Fibroblast of lung (primary cell): ENCODE measurements at regions not wholly inside any gene's neighbourhood (a gene's known extent, or its start where the extent isn't known, plus 50 kb on each side); places are given as distances from the start of the nearest gene placed in this dataset.

ENCODE experiments used
- DNase-seq, 2 donors: peaks; one replicate each; pipeline versions ENCODE4 v3.0.0 to v3.0.0-alpha.2; 2010; ENCODE audit warnings: low read depth in 2 of 2
- H2AFZ ChIP-seq: 2 replicates; pipeline ENCODE4 v1.5.1; 2012; ENCODE audit warnings: low read length, control low read depth, inconsistent platforms
- H3K27ac ChIP-seq: 2 replicates; pipeline ENCODE4 v1.5.1; 2011; ENCODE audit warnings: low read length, control low read depth; ENCODE audit not compliant: insufficient read depth
- H3K27me3 ChIP-seq: 2 replicates; pipeline ENCODE4 v1.5.1; 2011; ENCODE audit warnings: mild to moderate bottlenecking, low read length; ENCODE audit not compliant: control insufficient read depth, insufficient read depth
- H3K36me3 ChIP-seq: 2 replicates; pipeline ENCODE4 v1.5.1; 2011; ENCODE audit warnings: low read length; ENCODE audit not compliant: control insufficient read depth, insufficient read depth
- H3K4me1 ChIP-seq: 2 replicates; pipeline ENCODE4 v1.5.1; 2011; ENCODE audit warnings: low read length; ENCODE audit not compliant: control insufficient read depth, insufficient read depth; ENCODE audit errors: extremely low read depth
- H3K4me2 ChIP-seq: 2 replicates; pipeline ENCODE4 v1.5.1; 2011; ENCODE audit warnings: low read length, control low read depth; ENCODE audit not compliant: insufficient read depth; ENCODE audit errors: extremely low read depth
- H3K4me3 ChIP-seq, 4 experiments: fragments of 200-600 bp in 1 of 4; sonication (generic) in 1 of 4; replicated peaks in 1 of 4; 2 replicates each; pipeline ENCODE4 v1.5.1; 2011 to 2016; ENCODE audit warnings: low read length in 4 of 4, low read depth in 3 of 4, mild to moderate bottlenecking in 3 of 4, control low read depth in 2 of 4, inconsistent platforms in 1 of 4, mixed read lengths in 1 of 4; ENCODE audit not compliant: insufficient read depth in 1 of 4; ENCODE audit errors: control extremely low read depth in 1 of 4
- H3K79me2 ChIP-seq: 2 replicates; pipeline ENCODE4 v1.5.1; 2012; ENCODE audit warnings: mild to moderate bottlenecking, low read length, inconsistent platforms; ENCODE audit not compliant: control insufficient read depth, insufficient read depth
- H3K9ac ChIP-seq: 2 replicates; pipeline ENCODE4 v1.5.1; 2011; ENCODE audit warnings: mild to moderate bottlenecking, low read length, control low read depth; ENCODE audit not compliant: insufficient read depth
- H3K9me3 ChIP-seq: 2 replicates; pipeline ENCODE4 v1.5.1; 2012; ENCODE audit warnings: low read depth, low read length; ENCODE audit not compliant: control insufficient read depth, insufficient read depth
- H4K20me1 ChIP-seq: 2 replicates; pipeline ENCODE4 v1.5.1; 2011; ENCODE audit warnings: low read length; ENCODE audit not compliant: control insufficient read depth, insufficient read depth; ENCODE audit errors: extremely low read depth
- EZH2 ChIP-seq: IDR thresholded peaks from 2 replicates; pipeline ENCODE4 v1.5.1; 2012; ENCODE audit warnings: low read length, control low read depth, mild to moderate bottlenecking; ENCODE audit errors: missing control alignments
- TF ChIP-seq, protein P1 (sequence below), 2 donors: IDR thresholded peaks in 1 of 2; conservative IDR thresholded peaks in 1 of 2; 1 replicate in 1 of 2; 2 replicates in 1 of 2; pipeline ENCODE4 v1.5.1; 2011 to 2012; ENCODE audit warnings: low read length in 2 of 2, control low read depth in 1 of 2, inconsistent platforms in 1 of 2, low read depth in 1 of 2, mild to moderate bottlenecking in 1 of 2

DNA sequence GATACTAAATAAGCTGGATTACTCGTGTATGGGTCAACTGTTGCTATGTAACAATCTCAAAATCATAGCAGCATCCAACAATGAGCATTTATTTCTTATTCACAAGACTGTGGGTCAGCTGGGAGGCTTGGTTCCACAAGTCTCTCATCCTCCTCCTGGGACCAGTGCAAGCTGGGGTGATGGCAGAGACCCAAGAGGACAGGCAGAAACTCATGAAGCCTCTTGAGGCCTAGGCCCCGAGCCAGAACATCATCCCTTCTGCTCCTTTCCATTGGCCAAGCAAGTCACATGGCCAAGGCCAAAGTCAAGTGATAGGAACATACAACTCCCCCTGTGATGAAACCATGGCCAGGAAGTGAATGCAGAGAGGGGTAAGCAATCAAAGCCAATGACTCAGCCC is 422.1 kb downstream of the BCOR start:
- Histone ChIP-seq H4K20me1 (no peaks in the 10 kb centered on the region), H3K79me2 (no peaks in the 10 kb centered on the region), H2AFZ (no peak overlapping the region), H3K27me3 (peaks cover 7% of the 10 kb centered on the region), H3K9ac (no peak overlapping the region), H3K27ac (no peak overlapping the region), H3K4me3 (no peak overlapping the region), H3K9me3 (no peaks in the 10 kb centered on the region), H3K36me3 (no peaks in the 10 kb centered on the region), H3K4me2 (no peak overlapping the region), H3K4me1 (no peaks in the 10 kb centered on the region)
- TF ChIP-seq, protein P1, sequence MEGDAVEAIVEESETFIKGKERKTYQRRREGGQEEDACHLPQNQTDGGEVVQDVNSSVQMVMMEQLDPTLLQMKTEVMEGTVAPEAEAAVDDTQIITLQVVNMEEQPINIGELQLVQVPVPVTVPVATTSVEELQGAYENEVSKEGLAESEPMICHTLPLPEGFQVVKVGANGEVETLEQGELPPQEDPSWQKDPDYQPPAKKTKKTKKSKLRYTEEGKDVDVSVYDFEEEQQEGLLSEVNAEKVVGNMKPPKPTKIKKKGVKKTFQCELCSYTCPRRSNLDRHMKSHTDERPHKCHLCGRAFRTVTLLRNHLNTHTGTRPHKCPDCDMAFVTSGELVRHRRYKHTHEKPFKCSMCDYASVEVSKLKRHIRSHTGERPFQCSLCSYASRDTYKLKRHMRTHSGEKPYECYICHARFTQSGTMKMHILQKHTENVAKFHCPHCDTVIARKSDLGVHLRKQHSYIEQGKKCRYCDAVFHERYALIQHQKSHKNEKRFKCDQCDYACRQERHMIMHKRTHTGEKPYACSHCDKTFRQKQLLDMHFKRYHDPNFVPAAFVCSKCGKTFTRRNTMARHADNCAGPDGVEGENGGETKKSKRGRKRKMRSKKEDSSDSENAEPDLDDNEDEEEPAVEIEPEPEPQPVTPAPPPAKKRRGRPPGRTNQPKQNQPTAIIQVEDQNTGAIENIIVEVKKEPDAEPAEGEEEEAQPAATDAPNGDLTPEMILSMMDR (conservative IDR thresholded peaks at IDR 0.05 in 1 of 2, IDR thresholded peaks at IDR 0.05 in 1 of 2; ENCODE audit: low read depth in 1 of 2, low read length in 2 of 2), result no peak
- no peak for TF ChIP-seq EZH2
- no peak for DNase-seq

GRCh38 chrX:39676434-39676833 is 421.3 kb downstream of the BCOR start:
- H3K4me3 ChIP-seq, result no peak overlapping the region
- H3K9ac ChIP-seq, result no peak overlapping the region
- no peaks in the 10 kb centered on the region for H3K4me1 ChIP-seq
- no peak for TF ChIP-seq EZH2
- TF ChIP-seq, protein P1 (conservative IDR thresholded peaks at IDR 0.05 in 1 of 2, IDR thresholded peaks at IDR 0.05 in 1 of 2; ENCODE audit: low read depth in 1 of 2, low read length in 2 of 2), result no peak
- no peak overlapping the region for H3K4me2 ChIP-seq
- H3K9me3 ChIP-seq, result no peaks in the 10 kb centered on the region
- no peaks in the 10 kb centered on the region for H4K20me1 ChIP-seq
- no peak overlapping the region for H2AFZ ChIP-seq
- no peak for DNase-seq
- H3K27me3 ChIP-seq, result peaks cover 7% of the 10 kb centered on the region
- H3K27ac ChIP-seq, result no peak overlapping the region
- no peaks in the 10 kb centered on the region for H3K36me3 ChIP-seq
- H3K79me2 ChIP-seq, result no peaks in the 10 kb centered on the region

DNA sequence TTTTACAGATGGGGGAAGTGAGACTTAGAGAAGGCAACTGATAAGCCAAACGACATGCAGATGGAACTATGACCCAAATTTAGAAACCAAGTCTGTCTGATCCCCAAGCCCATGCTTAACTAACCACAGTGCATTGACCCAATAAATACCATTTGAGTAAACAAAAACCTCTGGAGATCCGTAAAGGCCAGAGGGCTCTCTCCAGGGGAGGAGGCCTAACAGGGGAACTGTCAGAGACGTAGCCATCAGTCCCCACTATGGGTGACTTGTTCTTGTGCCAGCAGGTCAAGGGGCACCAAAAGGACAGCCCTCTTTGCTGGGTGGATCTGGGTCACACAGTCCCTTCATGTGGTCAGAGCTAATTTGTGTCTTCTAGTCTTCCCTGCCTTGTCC is 420.2 kb downstream of the BCOR start:
- H3K79me2 ChIP-seq, result no peaks in the 10 kb centered on the region
- H2AFZ ChIP-seq, result no peak overlapping the region
- H3K9me3 ChIP-seq, result no peaks in the 10 kb centered on the region
- TF ChIP-seq EZH2, result no peak
- TF ChIP-seq, protein P1 (conservative IDR thresholded peaks at IDR 0.05 in 1 of 2, IDR thresholded peaks at IDR 0.05 in 1 of 2; ENCODE audit: low read depth in 1 of 2, low read length in 2 of 2), result no peak
- no peaks in the 10 kb centered on the region for H3K4me1 ChIP-seq
- no peak overlapping the region for H3K27ac ChIP-seq
- no peaks in the 10 kb centered on the region for H3K36me3 ChIP-seq
- H3K4me2 ChIP-seq, result no peak overlapping the region
- H3K4me3 ChIP-seq, result no peak overlapping the region
- DNase-seq, result no peak
- peaks cover 7% of the 10 kb centered on the region for H3K27me3 ChIP-seq
- H4K20me1 ChIP-seq, result no peaks in the 10 kb centered on the region
- no peak overlapping the region for H3K9ac ChIP-seq
